ENCODE measurements at regions not wholly inside any gene's neighbourhood (a gene's known extent, or its start where the extent isn't known, plus 50 kb on each side); places are given as distances from the start of the nearest gene placed in this dataset.

- H2BK5ac ChIP-seq (ENCODE audit: low read depth, low read length, poor library complexity, severe bottlenecking): no peak overlapping the region
- H2AK9ac ChIP-seq (replicated peaks; ENCODE audit: low read depth, low read length, poor library complexity): no peak overlapping the region
- no peak overlapping the region for H3K18ac ChIP-seq (ENCODE audit: low read depth, low read length)
- DNase-seq (no peak), ATAC-seq (ENCODE audit: low read depth) (no peak)
- POLR2A ChIA-PET (ENCODE audit: unreplicated experiment): no interaction called here
- no peak overlapping the region for H4K5ac ChIP-seq (ENCODE audit: low read depth, low read length)
- dilution Hi-C loops (cut with HindIII; ENCODE audit: low sequenced_read_pairs, unreplicated experiment) (no loop called here), intact Hi-C loops (cut with micrococcal nuclease) (no loop called here), in situ Hi-C loops (cut with MboI; ENCODE audit: low sequenced_read_pairs) (no loop called here)
- no peak overlapping the region for H2BK20ac ChIP-seq (ENCODE audit: low read depth, low read length)
- no peaks in the 10 kb centered on the region for H3K36me3 ChIP-seq (ENCODE audit: control insufficient read depth, insufficient read depth, low read length)
- H3K4me2 ChIP-seq (ENCODE audit: low read depth, low read length): no peak overlapping the region
- no peak overlapping the region for H3K14ac ChIP-seq (replicated peaks; ENCODE audit: low read depth, low read length)
- H3K4me1 ChIP-seq (ENCODE audit: control insufficient read depth, insufficient read depth, low read length): no peaks in the 10 kb centered on the region
- no peak overlapping the region for H3K4me3 ChIP-seq (ENCODE audit: insufficient read depth, low read depth, low read length)
- H3K9me1 ChIP-seq (ENCODE audit: insufficient read depth, low read length): no peaks in the 10 kb centered on the region
- WGBS, 2 experiments (ENCODE audit: extremely low coverage in 2 of 2, insufficient read length in 1 of 2): no CpG with 5 or more reads among the region's 1 CpG
- H3K27me3 ChIP-seq (ENCODE audit: control insufficient read depth, insufficient read depth, low read length): no peaks in the 10 kb centered on the region
- H3K23ac ChIP-seq (ENCODE audit: low read depth, low read length): no peak overlapping the region
- no peak overlapping the region for H2BK120ac ChIP-seq (ENCODE audit: low read depth, low read length)
- H3K9me3 ChIP-seq (ENCODE audit: control insufficient read depth, insufficient read depth, low read length): no peaks in the 10 kb centered on the region
- H3K56ac ChIP-seq (ENCODE audit: extremely low read depth, insufficient read depth, low read length): no peak overlapping the region
- H3K9ac ChIP-seq (ENCODE audit: low read depth, low read length): no peak overlapping the region
- TF ChIP-seq, protein P1, sequence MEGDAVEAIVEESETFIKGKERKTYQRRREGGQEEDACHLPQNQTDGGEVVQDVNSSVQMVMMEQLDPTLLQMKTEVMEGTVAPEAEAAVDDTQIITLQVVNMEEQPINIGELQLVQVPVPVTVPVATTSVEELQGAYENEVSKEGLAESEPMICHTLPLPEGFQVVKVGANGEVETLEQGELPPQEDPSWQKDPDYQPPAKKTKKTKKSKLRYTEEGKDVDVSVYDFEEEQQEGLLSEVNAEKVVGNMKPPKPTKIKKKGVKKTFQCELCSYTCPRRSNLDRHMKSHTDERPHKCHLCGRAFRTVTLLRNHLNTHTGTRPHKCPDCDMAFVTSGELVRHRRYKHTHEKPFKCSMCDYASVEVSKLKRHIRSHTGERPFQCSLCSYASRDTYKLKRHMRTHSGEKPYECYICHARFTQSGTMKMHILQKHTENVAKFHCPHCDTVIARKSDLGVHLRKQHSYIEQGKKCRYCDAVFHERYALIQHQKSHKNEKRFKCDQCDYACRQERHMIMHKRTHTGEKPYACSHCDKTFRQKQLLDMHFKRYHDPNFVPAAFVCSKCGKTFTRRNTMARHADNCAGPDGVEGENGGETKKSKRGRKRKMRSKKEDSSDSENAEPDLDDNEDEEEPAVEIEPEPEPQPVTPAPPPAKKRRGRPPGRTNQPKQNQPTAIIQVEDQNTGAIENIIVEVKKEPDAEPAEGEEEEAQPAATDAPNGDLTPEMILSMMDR (conservative IDR thresholded peaks at IDR 0.05; ENCODE audit: low read depth, low read length): no peak
- TF ChIP-seq MAFK (IDR thresholded peaks at IDR 0.05; ENCODE audit: low read depth, low read length): peak; percentile 68
- TF ChIP-seq RCOR1 (IDR thresholded peaks at IDR 0.05; ENCODE audit: insufficient replicate concordance, low read length): no peak
- no peak for TF ChIP-seq CEBPB (IDR thresholded peaks at IDR 0.05; ENCODE audit: low read depth, low read length)
- H2AFZ ChIP-seq (replicated peaks; ENCODE audit: low read length, poor library complexity): no peak overlapping the region
- H3K4ac ChIP-seq (ENCODE audit: low read depth, low read length): no peak overlapping the region
- no peak overlapping the region for H4K8ac ChIP-seq (ENCODE audit: low read depth in 2 of 2, low read length in 2 of 2)
- no peak overlapping the region for H3K27ac ChIP-seq (ENCODE audit: insufficient read depth, low read length)
- H3K79me1 ChIP-seq (ENCODE audit: low read depth in 1 of 2, low read length in 2 of 2): no peaks in the 10 kb centered on the region
- no peak overlapping the region for H2BK15ac ChIP-seq (ENCODE audit: low read depth, low read length)
- no peak overlapping the region for H4K91ac ChIP-seq (ENCODE audit: insufficient read depth, low read depth, low read length)
- no peaks in the 10 kb centered on the region for H4K20me1 ChIP-seq (ENCODE audit: insufficient read depth, low read length)
- CTCF ChIA-PET: no interaction called here
- no TSS peak for BruUV-seq (replicated peaks)
- no peak overlapping the region for H2AK5ac ChIP-seq (ENCODE audit: low read depth, low read length)
Measured at GRCh38 chr4:10873809-10874208, 189.2 kb upstream of the CLNK start.

Measured in IMR-90 (cell line).